CD4-positive, alpha-beta memory T cell (primary cell): ENCODE measurements at regions not wholly inside any gene's neighbourhood (a gene's known extent, or its start where the extent isn't known, plus 50 kb on each side); places are given as distances from the start of the nearest gene placed in this dataset.
"Not testable (repeated sequence)": the region's sequence is repeated elsewhere in the genome, so short reads cannot be mapped to it uniquely, and the experiment has no call there.

ENCODE experiments used
- CTCF ChIA-PET: fragments of 350-600 bp; sonication (Branson Sonifier 250); formaldehyde crosslinking; loops from one replicate; lab custom pipeline; 2021; ENCODE audit warnings: inconsistent platforms; ENCODE audit not compliant: partially characterized antibody; lab: Charles Lee
- POLR2A ChIA-PET: fragments of 350-600 bp; sonication (Branson Sonifier 250); formaldehyde crosslinking; loops from one replicate; lab custom pipeline; 2021; ENCODE audit not compliant: partially characterized antibody; lab: Charles Lee
- DNase-seq, 5 donors: peaks; one replicate each; pipeline versions ENCODE4 v3.0.0 to v3.0.0-alpha.2; 2020 to 2022; ENCODE audit warnings: mixed read lengths in 1 of 5
- H3K27ac ChIP-seq: one replicate; pipeline ENCODE4 v1.7.0; 2013; ENCODE audit warnings: low read depth, low read length
- H3K27me3 ChIP-seq: 2 replicates; pipeline ENCODE4 v1.7.0; 2013; ENCODE audit warnings: mild to moderate bottlenecking, low read length, moderate library complexity; ENCODE audit not compliant: insufficient read depth
- H3K36me3 ChIP-seq: 2 replicates; pipeline ENCODE4 v1.7.0; 2013; ENCODE audit warnings: mild to moderate bottlenecking, low read length, moderate library complexity; ENCODE audit not compliant: insufficient read depth
- H3K4me1 ChIP-seq: 2 replicates; pipeline ENCODE4 v1.7.0; 2013; ENCODE audit warnings: mild to moderate bottlenecking, low read length, moderate library complexity; ENCODE audit not compliant: insufficient read depth
- H3K4me3 ChIP-seq, 2 donors: one replicate each; pipeline ENCODE4 v1.7.0; 2013; ENCODE audit warnings: low read length in 2 of 2, mild to moderate bottlenecking in 1 of 2
- H3K9me3 ChIP-seq, 2 donors: one replicate each; pipeline ENCODE4 v1.7.0; 2013; ENCODE audit warnings: low read length in 2 of 2, control low read depth in 1 of 2; ENCODE audit not compliant: control insufficient read depth in 1 of 2
- H3K27ac Mint-ChIP-seq, 7 donors: one replicate each; pipeline ENCODE4 v1.8.0; 2020 to 2021; ENCODE audit warnings: mixed read lengths in 7 of 7, mild to moderate bottlenecking in 6 of 7, inconsistent platforms in 3 of 7, moderate library complexity in 3 of 7
- H3K27me3 Mint-ChIP-seq, 2 donors: one replicate each; pipeline ENCODE4 v1.8.0; 2020 to 2021; ENCODE audit warnings: mixed read lengths in 2 of 2
- H3K36me3 Mint-ChIP-seq, 2 donors: one replicate each; pipeline ENCODE4 v1.8.0; 2020 to 2021; ENCODE audit warnings: mixed read lengths in 2 of 2, inconsistent platforms in 1 of 2, mild to moderate bottlenecking in 1 of 2
- H3K4me1 Mint-ChIP-seq, 4 donors: one replicate each; pipeline ENCODE4 v1.8.0; 2020 to 2021; ENCODE audit warnings: mixed read lengths in 4 of 4, mild to moderate bottlenecking in 1 of 4
- H3K4me3 Mint-ChIP-seq, 8 donors: one replicate each; pipeline ENCODE4 v1.8.0; 2020 to 2021; ENCODE audit warnings: mixed read lengths in 8 of 8, mild to moderate bottlenecking in 7 of 8, moderate library complexity in 6 of 8, inconsistent platforms in 3 of 8
- H3K9me3 Mint-ChIP-seq, 8 donors: one replicate each; pipeline ENCODE4 v1.8.0; 2020 to 2021; ENCODE audit warnings: mixed read lengths in 8 of 8, mild to moderate bottlenecking in 5 of 8, inconsistent platforms in 3 of 8, moderate library complexity in 1 of 8
- intact Hi-C: fragments of 100-400 bp; cut with micrococcal nuclease; formaldehyde crosslinking; loops from one replicate; pipeline ENCODE4 v1.15.1; 2023

- POLR2A ChIA-PET, result no interaction called here
- no peaks in the 10 kb centered on the region for H3K4me1 ChIP-seq
- no peak overlapping the region for H3K27ac ChIP-seq
- Mint-ChIP-seq H3K36me3 (no peaks in the 10 kb centered on the region), H3K27ac (no peak overlapping the region), H3K9me3 (peaks cover 0 to 12% (median 5%) of the 10 kb centered on the region in 8 donors), H3K4me3 (no peak overlapping the region), H3K4me1 (no peaks in the 10 kb centered on the region), H3K27me3 (no peaks in the 10 kb centered on the region)
- CTCF ChIA-PET, result no interaction called here
- no peak for DNase-seq
- no peaks in the 10 kb centered on the region for H3K36me3 ChIP-seq
- H3K4me3 ChIP-seq, result no peak overlapping the region
- intact Hi-C loops, result no loop called here
- H3K9me3 ChIP-seq, result no peaks in the 10 kb centered on the region
- H3K27me3 ChIP-seq, result no peaks in the 10 kb centered on the region
Measured at GRCh38 chr3:117856354-117856753, 1146.8 kb downstream of the TUSC7 start.

- intact Hi-C loops, result no loop called here
- Histone ChIP-seq H3K4me1 (no peaks in the 10 kb centered on the region), H3K4me3 (no peak overlapping the region), H3K27ac (no peak overlapping the region), H3K9me3 (no peaks in the 10 kb centered on the region), H3K27me3 (no peaks in the 10 kb centered on the region), H3K36me3 (no peaks in the 10 kb centered on the region)
- Mint-ChIP-seq H3K27me3 (no peaks in the 10 kb centered on the region), H3K9me3 (peaks cover 0 to 16% (median 4%) of the 10 kb centered on the region in 8 donors), H3K4me1 (no peaks in the 10 kb centered on the region), H3K4me3 (no peak overlapping the region), H3K36me3 (no peaks in the 10 kb centered on the region), H3K27ac (no peak overlapping the region)
- CTCF ChIA-PET, result no interaction called here
- POLR2A ChIA-PET, result no interaction called here
- DNase-seq, result no peak
Measured at GRCh38 chr3:117863146-117863545, 1153.6 kb downstream of the TUSC7 start.

- CTCF ChIA-PET, result no interaction called here
- H3K27me3 Mint-ChIP-seq, result no peaks in the 10 kb centered on the region
- no peak for DNase-seq
Measured at GRCh38 chr3:117865338-117865737, 1155.8 kb downstream of the TUSC7 start.

GRCh38 chr3:117868766-117869165 is 1159.2 kb downstream of the TUSC7 start:
- ChIA-PET POLR2A (no interaction called here), CTCF (no interaction called here)
- H3K4me1 ChIP-seq, result no peaks in the 10 kb centered on the region
- H3K4me3 ChIP-seq, result no peak overlapping the region
- Mint-ChIP-seq H3K27me3 (no peaks in the 10 kb centered on the region), H3K36me3 (no peaks in the 10 kb centered on the region), H3K9me3 (peaks cover 0 to 14% (median 2%) of the 10 kb centered on the region in 8 donors), H3K27ac (no peak overlapping the region), H3K4me1 (no peaks in the 10 kb centered on the region), H3K4me3 (no peak overlapping the region)
- intact Hi-C loops, result no loop called here
- H3K36me3 ChIP-seq, result no peaks in the 10 kb centered on the region
- no peak overlapping the region for H3K27ac ChIP-seq
- H3K9me3 ChIP-seq, result no peaks in the 10 kb centered on the region
- DNase-seq, result no peak
- H3K27me3 ChIP-seq, result no peaks in the 10 kb centered on the region

More at GRCh38 chr3:117865338-117865737, 1155.8 kb downstream of the TUSC7 start:
- POLR2A ChIA-PET, result no interaction called here
- no peaks in the 10 kb centered on the region for H3K9me3 ChIP-seq
- Mint-ChIP-seq H3K27ac (no peak overlapping the region), H3K9me3 (peaks cover 0 to 16% (median 2%) of the 10 kb centered on the region in 8 donors), H3K4me3 (no peak overlapping the region), H3K4me1 (no peaks in the 10 kb centered on the region), H3K36me3 (no peaks in the 10 kb centered on the region)
- intact Hi-C loops, result no loop called here
- no peaks in the 10 kb centered on the region for H3K4me1 ChIP-seq
- no peaks in the 10 kb centered on the region for H3K27me3 ChIP-seq
- no peaks in the 10 kb centered on the region for H3K36me3 ChIP-seq
- no peak overlapping the region for H3K27ac ChIP-seq
- H3K4me3 ChIP-seq, result no peak overlapping the region

- peaks cover 0 to 14% (median 4%) of the 10 kb centered on the region in 8 donors for H3K9me3 Mint-ChIP-seq
- Histone ChIP-seq H3K36me3 (no peaks in the 10 kb centered on the region), H3K4me3 (no peak overlapping the region), H3K4me1 (no peaks in the 10 kb centered on the region), H3K27me3 (no peaks in the 10 kb centered on the region), H3K27ac (no peak overlapping the region), H3K9me3 (no peaks in the 10 kb centered on the region)
- no peaks in the 10 kb centered on the region for H3K36me3 Mint-ChIP-seq
- DNase-seq, result no peak
- ChIA-PET CTCF (no interaction called here), POLR2A (no interaction called here)
- no peak overlapping the region for H3K27ac Mint-ChIP-seq
- no peak overlapping the region for H3K4me3 Mint-ChIP-seq
- H3K4me1 Mint-ChIP-seq, result no peaks in the 10 kb centered on the region
- H3K27me3 Mint-ChIP-seq, result no peaks in the 10 kb centered on the region
- intact Hi-C loops, result no loop called here
Measured at GRCh38 chr3:117871934-117872333, 1162.4 kb downstream of the TUSC7 start.

GRCh38 chr3:117872594-117873248 is 1161.9 kb downstream of the IGSF11 start:
- POLR2A ChIA-PET, CTCF ChIA-PET: not testable (repeated sequence)

GRCh38 chr3:117873249-117873600 is 1161.4 kb downstream of the IGSF11 start:
- Histone ChIP-seq H3K9me3 (no peaks in the 10 kb centered on the region), H3K27me3 (no peaks in the 10 kb centered on the region), H3K4me1 (no peaks in the 10 kb centered on the region), H3K27ac (no peak overlapping the region), H3K4me3 (no peak overlapping the region), H3K36me3 (no peaks in the 10 kb centered on the region)
- POLR2A ChIA-PET, result no interaction called here
- CTCF ChIA-PET, result no interaction called here
- no peak for DNase-seq
- Mint-ChIP-seq H3K27ac (no peak overlapping the region), H3K27me3 (no peaks in the 10 kb centered on the region), H3K9me3 (peaks cover 0 to 14% (median 4%) of the 10 kb centered on the region in 8 donors), H3K4me3 (no peak overlapping the region), H3K36me3 (no peaks in the 10 kb centered on the region), H3K4me1 (no peaks in the 10 kb centered on the region)
- intact Hi-C loops, result no loop called here

More at GRCh38 chr3:117872594-117873248, 1161.9 kb downstream of the IGSF11 start:
- H3K36me3 Mint-ChIP-seq, H3K4me3 ChIP-seq, H3K4me3 Mint-ChIP-seq, intact Hi-C loops, H3K27me3 Mint-ChIP-seq, H3K9me3 ChIP-seq, DNase-seq, H3K27ac Mint-ChIP-seq, H3K27ac ChIP-seq, H3K27me3 ChIP-seq, H3K36me3 ChIP-seq, H3K4me1 ChIP-seq, H3K4me1 Mint-ChIP-seq: not testable (repeated sequence)
- peaks cover 0 to 14% (median 4%) of the 10 kb centered on the region in 8 donors for H3K9me3 Mint-ChIP-seq
